ENCODE measurements at regions not wholly inside any gene's neighbourhood (a gene's known extent, or its start where the extent isn't known, plus 50 kb on each side); places are given as distances from the start of the nearest gene placed in this dataset.

DNA sequence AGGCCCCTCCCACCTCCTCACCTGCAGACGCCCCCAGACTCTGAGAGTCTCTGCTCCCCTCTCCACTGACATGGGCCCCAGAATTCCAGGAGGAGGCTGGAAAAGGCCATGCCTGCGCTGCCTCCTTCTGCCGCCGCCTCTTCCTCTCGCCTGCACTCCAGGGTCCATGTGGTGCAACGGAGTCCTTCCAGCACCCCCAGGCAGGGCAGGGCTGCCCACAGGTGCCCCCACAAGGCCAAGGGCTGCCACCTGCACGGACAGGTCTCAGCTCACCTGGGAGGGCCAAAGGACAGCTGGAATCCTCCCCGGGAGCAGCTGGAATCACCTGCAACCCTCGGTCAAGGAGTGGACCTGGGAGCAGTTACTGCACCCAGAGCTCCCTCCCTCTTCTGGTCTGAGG lies 194.9 kb downstream of the RBFOX3 start:
- DNase-seq: no peak

DNA sequence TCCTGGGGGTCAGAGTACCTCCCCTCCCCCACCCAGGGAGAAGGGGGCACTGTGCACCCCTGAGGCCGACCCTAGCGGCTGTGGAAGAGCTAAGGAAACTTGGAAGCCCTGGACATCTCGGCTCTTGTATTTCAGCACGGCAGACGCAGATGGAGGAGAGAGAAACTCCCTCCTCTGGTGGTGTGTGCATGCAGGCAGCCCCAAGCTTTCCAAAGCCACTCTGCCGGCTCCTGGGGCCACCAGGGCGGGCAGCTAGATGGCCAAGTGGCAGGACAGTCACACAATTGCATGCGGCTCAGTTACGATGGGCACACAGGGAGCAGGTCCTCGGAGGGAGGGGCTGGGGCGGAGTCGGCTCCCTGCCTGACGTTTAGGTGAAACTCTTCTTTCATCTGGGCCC lies 195.5 kb downstream of the RBFOX3 start:
- DNase-seq: no peak

DNA sequence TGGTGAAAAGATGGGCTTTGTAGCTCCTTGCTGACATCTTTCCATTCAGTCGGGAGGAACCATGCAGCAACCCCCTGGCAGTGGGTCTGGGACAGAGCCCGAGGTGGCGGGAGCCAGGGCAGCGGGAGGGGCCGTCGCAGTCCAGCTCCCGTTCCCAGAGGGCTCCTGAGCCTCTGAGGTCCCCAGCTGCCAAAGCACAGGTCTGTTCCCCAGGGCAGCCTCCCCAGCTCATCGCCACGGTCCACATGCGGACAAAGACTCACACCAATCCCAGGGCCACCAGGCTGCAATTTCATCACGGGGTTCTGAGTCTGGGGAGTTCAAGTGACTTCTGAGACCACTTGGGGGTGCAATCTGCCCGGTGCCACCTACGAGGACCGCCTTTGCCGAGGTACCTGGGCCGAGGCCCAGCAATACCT lies 196.0 kb downstream of the RBFOX3 start:
- DNase-seq: no peak

DNA sequence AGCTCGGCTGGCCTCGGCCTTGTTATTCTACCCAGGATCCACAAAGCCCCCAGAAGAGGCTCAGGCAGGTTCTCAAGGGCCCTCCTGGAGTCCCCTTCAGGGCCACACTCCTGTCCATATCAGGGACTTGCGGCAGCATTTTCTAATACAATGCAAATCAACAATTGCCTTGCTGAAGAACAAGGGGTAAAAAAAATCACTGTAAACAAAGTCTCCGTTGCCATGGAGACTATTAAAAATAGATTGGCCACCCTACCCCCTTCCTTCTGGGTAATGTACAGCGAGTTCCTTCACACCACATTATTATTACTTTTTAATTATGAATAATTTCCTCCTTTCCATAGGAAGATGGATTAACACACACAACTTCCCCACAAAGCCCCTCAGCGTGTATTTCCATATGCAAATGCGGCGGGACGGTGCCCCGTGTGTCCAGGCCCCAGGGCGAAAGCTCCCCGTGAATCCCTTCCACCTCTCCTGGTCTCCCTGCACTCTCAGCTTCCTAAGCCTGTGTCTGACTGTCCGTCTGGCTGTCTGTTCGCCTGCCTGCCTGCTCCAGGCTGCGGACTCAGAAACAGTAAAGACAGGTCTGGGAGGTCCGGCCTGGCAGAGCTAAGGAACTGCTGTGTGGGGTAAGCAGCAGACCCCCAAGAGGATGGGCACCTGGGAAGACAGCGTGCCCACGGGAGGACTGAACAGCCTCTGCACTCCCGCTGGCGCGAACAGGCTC lies 196.6 kb downstream of the RBFOX3 start:
- no peak for DNase-seq

DNA sequence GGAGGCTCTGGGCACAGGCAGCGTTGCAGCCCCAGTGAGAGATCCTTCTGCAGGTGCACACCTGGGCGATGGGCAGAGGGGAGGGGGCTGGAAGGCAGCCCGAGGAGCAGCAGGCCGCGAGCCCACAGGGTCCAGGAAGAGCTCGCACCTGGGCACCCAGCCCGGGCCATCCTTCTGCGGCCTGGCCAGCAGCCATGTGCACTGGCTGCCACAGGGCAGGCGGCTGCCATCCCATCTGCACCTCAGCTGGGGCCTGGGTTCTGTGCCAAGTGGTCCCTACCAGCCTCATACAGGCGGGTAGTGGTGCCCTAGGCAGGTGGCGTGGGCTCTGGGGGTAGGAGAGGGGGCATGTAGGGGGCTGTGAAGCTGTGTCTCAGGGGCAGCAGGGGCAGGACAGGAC lies 197.2 kb downstream of the RBFOX3 start:
- DNase-seq: no peak

DNA sequence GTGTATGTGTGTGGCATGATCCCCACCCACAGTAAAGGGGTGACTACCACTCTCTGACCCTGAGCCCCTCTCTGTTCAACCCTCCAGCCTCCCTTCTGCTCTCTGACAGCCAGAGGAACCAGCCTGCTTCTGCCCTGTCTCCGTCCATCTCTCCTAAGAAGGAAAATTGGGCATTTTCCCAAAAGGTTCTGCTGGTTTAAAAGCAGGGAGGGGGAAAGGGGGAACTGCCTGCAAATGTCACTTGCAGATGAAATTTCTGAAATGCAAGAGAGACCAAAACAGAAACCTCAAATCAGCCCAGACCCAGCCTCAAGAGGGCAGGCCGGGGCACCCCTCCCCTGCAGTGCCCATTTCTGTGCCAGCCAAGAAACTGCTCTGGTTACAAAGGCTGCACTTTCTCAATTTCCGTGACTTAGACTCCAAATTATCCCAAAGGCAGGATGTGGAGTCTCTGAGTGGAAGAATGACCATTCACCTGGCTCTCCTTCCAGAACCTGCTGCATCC lies 197.9 kb downstream of the RBFOX3 start:
- no peak for DNase-seq

DNA sequence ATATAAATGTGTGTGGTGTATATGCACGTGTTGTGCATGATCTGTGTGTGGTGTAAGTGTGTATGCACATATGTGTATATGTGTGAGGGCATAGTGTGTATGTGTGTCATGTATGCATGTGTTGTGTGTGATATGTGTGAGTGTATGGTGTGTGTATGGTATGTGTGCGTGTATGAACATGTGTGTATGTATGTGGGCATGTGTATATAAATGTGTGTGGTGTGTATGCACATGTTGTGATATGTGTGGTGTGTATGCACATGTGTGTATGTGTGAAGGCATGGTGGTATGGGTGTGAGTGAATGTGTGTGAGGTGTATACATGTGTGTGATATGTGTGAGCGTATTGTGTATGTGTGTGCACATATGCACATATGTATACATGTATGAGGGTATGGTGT lies 198.7 kb downstream of the RBFOX3 start:
- no peak for DNase-seq

DNA sequence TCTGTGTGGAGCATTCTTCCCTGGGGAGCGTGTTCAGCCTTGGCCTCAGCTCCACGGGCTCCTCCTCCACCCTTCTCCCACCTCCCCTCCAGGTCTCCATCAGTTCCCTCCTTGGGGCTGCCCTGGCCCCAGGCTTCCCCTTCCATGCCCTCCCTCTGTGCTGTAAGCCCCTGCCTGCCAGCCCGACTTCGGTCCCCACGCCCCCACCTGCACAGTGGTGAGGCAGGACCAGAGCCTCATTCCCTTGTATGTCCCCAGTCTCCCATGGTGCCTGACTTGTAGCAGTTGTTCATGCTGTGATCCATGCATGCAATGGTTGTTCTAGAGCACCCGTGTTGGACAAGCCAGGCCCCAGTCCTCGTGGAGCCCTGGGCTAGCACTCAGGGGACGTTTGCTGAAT lies 199.4 kb downstream of the RBFOX3 start:
- DNase-seq: no peak

DNA sequence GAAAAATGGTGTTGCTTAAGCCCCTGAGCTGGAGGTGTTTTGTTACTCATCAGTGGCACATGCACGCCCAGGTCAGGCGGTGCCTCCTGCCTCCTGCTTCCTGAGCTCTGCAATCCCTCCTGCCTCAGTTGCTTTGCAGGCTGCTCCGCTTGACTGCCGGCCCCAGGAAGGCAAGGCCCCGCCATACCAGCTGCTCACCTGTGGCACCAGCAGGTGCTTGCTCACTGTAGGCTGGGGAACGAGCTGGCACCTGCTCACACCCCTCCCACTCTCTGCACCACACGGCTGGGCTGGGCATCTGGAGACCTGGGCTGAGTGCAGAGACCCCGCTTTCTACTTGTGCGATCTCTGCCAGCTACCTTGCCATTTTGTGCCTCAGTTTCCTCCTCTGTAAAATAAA lies 200.2 kb downstream of the RBFOX3 start:
- no peak for DNase-seq

DNA sequence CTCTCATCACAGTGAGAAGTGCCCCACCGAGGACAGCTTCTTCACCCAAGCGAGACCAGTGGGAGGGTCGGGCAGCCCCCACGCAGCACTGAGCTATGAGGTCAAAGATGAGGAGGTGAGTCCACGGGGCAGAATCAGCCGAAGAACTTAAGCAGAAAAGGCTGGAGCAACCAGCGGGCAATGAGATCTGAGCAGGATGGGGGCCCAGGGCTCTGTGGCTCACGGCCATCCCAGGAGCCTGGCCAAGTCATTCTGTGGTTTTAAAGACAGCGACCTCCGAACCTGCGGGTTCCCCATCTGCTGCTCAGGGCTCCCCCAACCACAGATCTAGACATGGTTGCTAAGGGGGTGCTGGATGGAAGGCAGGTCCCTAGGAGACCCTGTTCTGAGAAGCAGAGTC lies 202.6 kb downstream of the RBFOX3 start:
- no peak for DNase-seq

DNA sequence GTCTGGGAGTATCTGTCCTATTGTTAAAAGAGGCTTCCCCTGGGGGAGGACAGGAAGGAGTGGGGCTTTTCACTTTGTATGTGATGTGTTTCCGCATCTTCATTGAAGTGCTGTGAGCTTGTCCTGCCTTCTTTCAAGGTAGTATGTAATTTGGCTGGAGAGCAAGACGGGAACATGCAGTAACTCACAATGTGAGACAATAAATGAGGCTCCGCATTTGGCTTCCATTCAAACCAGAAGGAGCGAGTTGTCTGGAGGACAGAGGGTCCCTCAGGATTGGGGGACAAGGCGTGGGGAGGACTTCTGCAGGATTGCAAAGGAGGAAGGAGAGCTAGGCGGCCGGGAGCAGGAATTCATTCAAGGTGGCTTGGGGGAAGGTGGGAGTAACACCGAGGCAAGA lies 203.5 kb downstream of the RBFOX3 start:
- DNase-seq: no peak

DNA sequence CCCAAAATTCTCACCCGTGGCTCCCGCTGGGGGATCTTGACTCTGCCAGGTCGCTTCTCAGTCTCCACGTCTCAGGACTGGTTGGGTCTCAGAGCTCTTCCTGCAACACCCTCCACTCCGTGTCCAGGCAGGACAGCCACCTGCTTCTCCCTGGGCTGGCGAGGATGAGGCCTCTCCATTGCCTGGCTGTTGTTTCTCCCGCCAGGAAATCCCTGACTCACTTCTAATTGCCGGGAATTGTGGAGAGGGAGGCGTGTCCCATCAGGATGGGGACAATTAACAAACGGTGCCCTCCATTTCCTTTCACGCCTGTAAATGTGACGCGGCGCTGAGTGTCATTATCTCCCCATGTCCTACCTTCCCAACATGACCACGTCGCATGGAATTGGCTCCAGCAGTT lies 204.5 kb downstream of the RBFOX3 start:
- no peak for DNase-seq

DNA sequence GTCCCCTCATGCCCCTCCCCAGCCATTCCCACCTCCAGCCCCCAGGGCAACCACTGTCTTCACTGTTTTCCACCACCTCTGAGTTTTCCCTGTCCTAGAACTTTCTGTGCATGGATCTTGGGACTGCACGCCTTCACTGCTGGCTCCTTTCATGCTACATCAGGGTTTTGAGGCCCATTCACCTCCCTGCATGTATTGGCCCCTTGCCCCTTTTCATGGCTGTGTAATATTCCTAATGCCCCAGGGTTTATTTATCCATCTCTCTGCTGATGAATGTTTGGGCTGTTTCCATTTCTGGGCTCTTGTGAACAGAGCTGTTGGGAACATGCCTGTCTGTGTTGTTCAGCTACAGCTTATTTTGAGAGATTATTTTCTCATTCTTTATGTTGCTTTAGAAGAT lies 205.0 kb downstream of the RBFOX3 start:
- DNase-seq: no peak

DNA sequence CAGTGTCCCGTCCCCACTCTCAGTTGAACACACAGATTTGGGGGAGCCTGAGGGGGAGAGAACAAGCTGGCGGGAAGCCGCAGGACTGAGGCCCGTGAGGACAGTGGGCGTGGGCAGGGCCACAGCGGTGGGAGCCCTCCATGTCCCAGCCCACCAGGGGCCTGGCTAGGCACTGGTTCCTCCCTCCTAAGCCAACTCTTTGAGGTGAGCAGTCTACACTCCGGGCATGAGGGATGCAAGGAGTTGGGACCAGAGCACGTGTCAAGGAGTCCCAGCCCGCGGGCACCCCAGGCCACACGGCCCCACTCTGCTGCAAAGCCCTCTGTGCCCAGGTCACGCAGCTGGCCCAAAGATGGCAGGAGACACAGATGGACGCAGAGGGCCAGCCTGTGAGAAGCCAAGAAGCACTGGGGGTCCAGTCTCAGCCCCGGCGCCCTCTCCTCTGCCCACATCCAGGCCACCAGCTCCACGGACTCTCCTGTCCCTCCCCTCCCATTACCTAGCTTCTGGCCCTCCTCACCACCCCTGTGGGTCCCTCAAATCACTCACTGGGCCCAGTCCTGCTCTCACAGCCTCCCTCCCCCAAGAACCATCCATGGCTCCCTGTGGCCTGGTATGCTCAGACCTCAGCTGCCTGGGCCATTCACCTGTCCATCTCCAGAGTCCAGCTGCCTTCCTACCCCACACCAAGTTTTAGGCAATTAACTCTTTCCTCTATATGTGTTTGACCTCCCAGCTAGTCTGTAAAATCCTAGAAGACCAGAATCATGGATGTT lies 206.5 kb downstream of the RBFOX3 start:
- no peak for DNase-seq

DNA sequence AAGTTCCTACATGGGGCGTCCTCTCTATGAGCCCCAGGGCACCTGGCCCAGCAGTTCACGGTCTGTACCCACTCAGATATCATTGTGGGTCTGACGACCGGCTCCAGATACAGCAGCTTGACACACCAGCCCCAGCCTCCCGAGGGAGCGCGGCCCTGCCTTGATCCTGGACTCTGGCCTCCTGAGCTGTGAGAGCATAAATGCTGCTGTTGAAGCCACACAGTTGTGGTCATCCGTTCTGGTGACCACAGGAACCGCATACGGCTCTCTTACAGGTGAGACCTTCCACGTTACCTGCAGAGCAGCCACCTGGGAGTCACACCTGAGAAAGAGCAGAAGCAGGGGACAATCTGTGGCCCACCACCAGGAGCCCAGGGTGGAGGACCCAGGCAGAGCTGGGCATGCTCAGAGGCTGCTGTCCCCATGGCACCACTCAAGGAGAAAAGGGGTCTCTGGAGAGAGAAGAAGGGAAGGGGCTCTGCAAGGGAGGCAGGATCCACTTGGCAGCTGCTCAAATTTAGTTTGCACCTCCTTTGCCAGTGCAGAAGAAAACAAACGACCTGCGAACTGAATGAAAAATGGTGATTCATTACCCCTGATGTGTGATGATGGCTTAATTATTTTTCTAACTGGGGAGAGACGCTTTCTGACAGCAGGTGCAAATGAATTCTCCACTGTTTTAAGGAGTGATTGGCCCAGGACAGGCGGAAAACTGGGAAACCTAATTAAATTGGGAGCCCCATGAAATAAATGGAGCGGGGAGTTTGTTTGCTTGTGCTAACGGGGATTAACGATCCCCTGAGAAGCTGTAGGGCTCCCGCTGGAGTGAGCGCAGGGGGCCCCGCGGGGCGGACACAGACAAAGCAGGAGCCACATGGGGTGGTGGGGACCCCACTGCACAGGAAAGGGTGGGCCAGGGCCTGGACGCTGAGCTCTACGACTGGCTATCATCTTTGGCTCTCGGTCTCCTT lies 208.9 kb downstream of the RBFOX3 start:
- DNase-seq: no peak

DNA sequence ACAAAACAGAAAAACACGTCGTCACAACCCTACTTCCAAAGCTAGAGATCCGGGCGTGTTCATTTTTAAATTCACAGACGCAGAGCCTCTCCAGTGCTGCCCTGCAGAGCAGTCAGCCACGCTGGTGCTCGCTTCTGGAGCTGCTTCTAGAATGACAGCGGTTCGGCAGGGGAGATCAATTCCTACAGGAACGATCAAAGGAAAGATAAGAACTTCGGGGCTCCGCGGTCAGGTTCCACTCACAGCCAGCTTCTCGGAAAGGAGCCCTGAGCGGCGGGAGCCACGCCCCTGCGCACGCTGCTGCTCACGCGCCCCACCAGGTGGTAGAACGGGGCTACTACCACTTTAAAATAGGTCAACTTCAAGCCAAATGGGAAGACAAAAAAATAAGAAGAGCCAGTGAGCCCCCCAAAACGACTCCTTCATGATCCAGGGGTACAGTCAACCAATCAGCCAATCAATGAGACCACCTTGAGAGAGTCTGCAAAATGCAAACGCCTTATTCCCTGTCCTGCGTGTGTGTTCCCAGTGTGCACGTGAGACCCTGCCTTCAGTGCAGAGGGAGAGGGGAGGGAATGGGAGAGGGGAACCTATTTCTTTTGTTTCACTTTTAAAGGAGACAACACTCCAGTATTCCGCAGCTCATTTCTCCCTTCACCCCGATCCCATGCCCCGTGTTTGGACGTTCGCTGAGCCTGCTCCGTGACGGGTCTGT lies 209.7 kb downstream of the RBFOX3 start:
- peak; percentile 92 for DNase-seq

DNA sequence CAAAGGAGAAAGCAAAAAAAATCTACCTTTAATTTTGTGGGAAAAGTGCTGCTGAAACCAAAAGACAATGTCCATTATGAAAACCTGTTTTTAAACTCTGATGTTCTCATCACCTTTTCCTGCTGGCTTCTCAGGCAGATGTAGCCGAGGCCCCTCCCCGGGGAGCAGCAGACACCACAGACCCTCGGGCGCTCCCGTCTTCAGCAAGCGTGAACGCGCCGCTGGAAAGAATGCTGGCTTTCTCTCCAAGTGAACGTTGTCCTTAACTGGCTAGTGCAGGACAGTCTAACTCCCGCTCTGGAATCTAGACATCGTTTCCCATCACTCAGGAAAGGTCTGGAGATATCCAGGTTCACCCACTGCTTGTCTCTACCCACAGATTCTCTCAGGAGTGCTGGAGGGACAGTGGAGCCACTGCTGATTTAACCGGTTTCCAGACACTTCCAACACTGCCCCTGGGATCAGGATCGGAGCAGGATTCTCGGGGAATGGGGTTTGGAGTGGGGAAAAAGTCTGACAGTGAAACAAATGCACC lies 211.2 kb downstream of the RBFOX3 start:
- peak; percentile 62 for DNase-seq

DNA sequence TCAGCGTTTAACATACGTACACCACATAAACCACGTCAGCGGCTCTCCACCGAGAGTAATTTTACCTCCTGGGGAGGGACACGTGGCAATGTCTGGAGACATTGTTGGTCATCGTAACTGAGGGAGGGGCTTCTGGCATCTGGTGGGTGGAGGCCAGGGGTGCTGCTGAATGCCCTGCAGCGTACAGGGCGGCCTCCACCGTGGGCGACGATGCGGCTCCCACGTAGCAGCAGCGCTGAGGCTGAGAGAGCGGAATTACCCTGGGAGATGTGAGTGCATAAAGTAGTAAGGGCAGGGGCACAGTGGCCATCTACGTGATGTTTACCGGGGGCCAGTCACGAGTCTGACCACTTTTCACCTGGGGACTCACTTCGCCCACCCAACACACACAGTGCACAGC lies 212.4 kb downstream of the RBFOX3 start:
- DNase-seq: no peak

DNA sequence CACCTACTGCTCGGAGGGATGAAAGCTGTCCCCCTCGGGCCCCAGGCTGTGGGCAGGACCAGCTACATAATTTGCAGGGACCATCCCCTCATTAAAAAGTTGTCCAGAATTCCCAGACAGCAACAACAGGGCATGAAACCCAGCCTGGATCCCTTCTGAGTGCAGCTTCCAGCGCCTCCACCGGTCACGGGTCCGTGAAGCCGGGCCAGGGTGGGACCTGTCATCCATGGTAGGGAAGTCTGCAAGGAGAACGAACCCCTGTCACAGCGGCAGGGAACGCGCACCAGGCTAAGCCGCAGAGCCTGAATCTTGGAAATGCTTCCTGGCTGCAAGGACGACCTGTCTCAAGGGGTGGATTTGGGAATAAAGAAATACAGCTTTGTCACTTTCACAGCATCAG lies 214.2 kb downstream of the RBFOX3 start:
- DNase-seq: no peak

DNA sequence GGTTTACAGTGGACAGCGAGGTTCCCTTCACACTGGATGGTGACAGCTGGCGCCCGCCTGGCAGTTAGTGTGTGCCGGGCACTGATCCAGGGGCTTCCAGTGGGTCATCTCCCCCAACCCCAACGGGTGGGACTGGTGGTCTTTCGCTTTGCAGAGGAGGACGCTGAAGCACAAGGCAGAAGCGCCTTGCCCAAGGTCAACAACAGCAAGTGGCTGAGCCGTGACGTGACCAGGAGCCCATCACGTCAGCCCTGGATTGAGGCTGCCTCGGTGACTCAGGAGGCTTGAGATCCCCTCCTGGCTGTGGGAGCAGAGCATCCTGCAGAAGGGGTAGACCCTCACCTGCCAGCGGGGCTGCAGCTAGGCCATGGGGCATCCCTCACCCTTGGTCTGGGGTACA lies 215.3 kb downstream of the RBFOX3 start:
- DNase-seq: no peak

DNA sequence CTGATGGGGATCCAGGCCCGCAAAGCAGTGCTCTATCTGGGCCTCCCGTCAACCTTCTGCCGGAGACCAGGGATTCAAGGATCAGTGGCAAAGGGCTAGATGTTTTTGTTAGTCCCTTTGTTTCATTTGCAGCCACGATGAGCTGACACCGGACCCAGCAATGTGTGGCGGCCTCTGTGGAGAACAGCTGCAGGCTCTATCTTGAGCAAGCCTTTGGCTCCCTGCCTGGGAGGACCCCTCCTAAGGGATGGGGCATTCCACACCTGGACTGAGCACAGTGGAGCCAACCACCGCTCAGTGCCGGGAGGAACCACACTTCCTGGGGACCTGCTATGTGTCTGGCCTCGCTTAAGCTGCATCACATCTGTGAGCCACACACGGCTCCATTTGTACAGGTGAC lies 215.8 kb downstream of the RBFOX3 start:
- no peak for DNase-seq

DNA sequence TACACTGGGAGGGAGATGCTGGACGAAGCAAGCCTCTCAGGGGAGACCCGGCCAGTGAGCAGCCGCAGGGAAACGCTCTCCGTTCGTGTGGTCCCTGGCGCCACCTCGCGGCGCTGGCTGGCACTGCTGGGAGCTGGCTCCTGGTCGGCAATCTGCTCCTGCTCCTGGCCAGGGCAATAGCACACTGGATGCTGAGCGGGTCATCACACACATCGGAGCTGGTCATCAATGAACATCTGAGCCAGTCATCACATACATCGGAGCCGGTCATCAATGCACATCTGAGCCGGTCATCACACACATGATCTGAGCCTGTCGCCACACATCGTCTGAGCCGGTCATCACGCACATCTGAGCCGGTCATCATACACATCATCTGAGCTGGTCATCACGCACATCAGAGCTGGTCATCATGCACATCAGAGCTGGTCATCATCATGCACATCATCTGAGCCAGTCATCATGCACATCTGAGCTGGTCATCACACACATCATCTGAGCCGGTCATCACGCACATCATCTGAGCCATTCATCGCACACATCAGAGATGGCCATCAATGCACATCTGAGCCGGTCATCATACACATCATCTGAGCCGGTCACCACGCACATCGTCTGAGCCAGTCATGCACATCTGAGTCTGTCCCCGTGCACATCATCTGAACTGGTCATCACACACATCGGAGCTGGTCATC lies 217.3 kb downstream of the RBFOX3 start:
- peak; percentile 95 for DNase-seq
